DND-41 (cell line): ENCODE measurements at regions not wholly inside any gene's neighbourhood (a gene's known extent, or its start where the extent isn't known, plus 50 kb on each side); places are given as distances from the start of the nearest gene placed in this dataset.

ENCODE experiments used
- EZH2 ChIP-seq: IDR thresholded peaks from 3 replicates; pipeline ENCODE4 v1.6.1; 2012; ENCODE audit warnings: borderline replicate concordance, low read depth, mild to moderate bottlenecking, moderate library complexity, low read length, inconsistent platforms; ENCODE audit not compliant: severe bottlenecking
- TF ChIP-seq, protein P1 (sequence below): IDR thresholded peaks from 2 replicates; pipeline ENCODE4 v1.5.1; 2012; ENCODE audit warnings: borderline replicate concordance, low read length, moderate library complexity, mild to moderate bottlenecking; ENCODE audit not compliant: poor library complexity, severe bottlenecking; ENCODE audit errors: extremely low read depth

DNA sequence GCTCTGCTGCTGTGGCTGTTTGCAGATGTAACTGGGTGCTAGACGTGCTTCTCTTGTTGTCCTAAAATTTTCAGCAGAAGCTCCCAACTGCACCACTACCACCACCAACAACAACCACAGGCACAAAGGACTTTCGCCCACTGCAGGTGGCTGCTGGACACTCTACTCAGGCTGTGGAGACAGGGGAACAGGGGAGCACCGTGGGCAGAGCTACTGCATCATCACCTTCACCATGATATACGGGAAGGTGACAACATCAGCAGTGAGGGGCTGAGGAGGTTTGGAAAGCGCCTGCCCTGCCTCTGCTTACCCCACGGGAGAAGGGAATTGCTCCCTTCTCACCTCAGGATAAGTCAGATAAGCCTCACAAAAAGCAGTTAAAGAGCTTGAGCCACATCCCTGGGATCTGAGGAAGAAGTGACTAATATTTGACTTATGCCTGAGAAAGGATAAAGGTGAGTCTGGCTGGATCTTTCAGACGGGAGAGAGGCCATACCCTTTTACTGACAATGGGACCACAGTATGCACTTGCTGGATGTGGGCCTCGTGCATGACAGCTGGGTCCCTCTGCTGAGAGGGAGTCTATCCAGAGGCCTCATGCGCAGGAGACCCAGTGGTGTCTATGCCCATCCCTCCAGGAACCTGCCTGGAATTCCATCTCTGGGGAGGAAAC lies 217.6 kb downstream of the KLF6 start:
- TF ChIP-seq, protein P1, sequence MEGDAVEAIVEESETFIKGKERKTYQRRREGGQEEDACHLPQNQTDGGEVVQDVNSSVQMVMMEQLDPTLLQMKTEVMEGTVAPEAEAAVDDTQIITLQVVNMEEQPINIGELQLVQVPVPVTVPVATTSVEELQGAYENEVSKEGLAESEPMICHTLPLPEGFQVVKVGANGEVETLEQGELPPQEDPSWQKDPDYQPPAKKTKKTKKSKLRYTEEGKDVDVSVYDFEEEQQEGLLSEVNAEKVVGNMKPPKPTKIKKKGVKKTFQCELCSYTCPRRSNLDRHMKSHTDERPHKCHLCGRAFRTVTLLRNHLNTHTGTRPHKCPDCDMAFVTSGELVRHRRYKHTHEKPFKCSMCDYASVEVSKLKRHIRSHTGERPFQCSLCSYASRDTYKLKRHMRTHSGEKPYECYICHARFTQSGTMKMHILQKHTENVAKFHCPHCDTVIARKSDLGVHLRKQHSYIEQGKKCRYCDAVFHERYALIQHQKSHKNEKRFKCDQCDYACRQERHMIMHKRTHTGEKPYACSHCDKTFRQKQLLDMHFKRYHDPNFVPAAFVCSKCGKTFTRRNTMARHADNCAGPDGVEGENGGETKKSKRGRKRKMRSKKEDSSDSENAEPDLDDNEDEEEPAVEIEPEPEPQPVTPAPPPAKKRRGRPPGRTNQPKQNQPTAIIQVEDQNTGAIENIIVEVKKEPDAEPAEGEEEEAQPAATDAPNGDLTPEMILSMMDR: no peak
- no peak for TF ChIP-seq EZH2
